Naive B cell (primary cell): ENCODE measurements at regions not wholly inside any gene's neighbourhood (a gene's known extent, or its start where the extent isn't known, plus 50 kb on each side); places are given as distances from the start of the nearest gene placed in this dataset.
A peak's percentile ranks its signal among the peaks of the same experiment; 100 is the strongest.
"Not testable (repeated sequence)": the region's sequence is repeated elsewhere in the genome, so short reads cannot be mapped to it uniquely, and the experiment has no call there.

Source experiments
- ATAC-seq, 2 donors: fragments of 150-1000 bp; cut with Tn5 transposase; 2 replicates each; pipeline ENCODE4 v1.10.0; 2021; ENCODE audit warnings: low read depth in 2 of 2, mild to moderate bottlenecking in 2 of 2, moderate library complexity in 2 of 2
- DNase-seq: peaks from one replicate; pipeline ENCODE4 v3.0.0; 2022
- H3K27ac Mint-ChIP-seq, 6 donors: one replicate each; pipeline ENCODE4 v1.8.0; 2020 to 2022; ENCODE audit warnings: mild to moderate bottlenecking in 6 of 6, mixed read lengths in 6 of 6, moderate library complexity in 5 of 6, inconsistent platforms in 2 of 6
- H3K27me3 Mint-ChIP-seq, 3 donors: one replicate each; pipeline ENCODE4 v1.8.0; 2021 to 2022; ENCODE audit warnings: mixed read lengths in 3 of 3, mild to moderate bottlenecking in 1 of 3
- H3K36me3 Mint-ChIP-seq, 2 donors: one replicate each; pipeline ENCODE4 v1.8.0; 2020 to 2022; ENCODE audit warnings: mixed read lengths in 2 of 2, inconsistent platforms in 1 of 2, mild to moderate bottlenecking in 1 of 2
- H3K4me1 Mint-ChIP-seq, 3 donors: one replicate each; pipeline ENCODE4 v1.8.0; 2020 to 2022; ENCODE audit warnings: mixed read lengths in 3 of 3, inconsistent platforms in 1 of 3, mild to moderate bottlenecking in 1 of 3, moderate library complexity in 1 of 3
- H3K4me3 Mint-ChIP-seq, 8 donors: one replicate each; pipeline ENCODE4 v1.8.0; 2020 to 2022; ENCODE audit warnings: mild to moderate bottlenecking in 8 of 8, mixed read lengths in 8 of 8, moderate library complexity in 8 of 8, inconsistent platforms in 2 of 8
- H3K9me3 Mint-ChIP-seq, 7 donors: one replicate each; pipeline ENCODE4 v1.8.0; 2020 to 2022; ENCODE audit warnings: mixed read lengths in 7 of 7, mild to moderate bottlenecking in 5 of 7, inconsistent platforms in 2 of 7, moderate library complexity in 1 of 7

DNA sequence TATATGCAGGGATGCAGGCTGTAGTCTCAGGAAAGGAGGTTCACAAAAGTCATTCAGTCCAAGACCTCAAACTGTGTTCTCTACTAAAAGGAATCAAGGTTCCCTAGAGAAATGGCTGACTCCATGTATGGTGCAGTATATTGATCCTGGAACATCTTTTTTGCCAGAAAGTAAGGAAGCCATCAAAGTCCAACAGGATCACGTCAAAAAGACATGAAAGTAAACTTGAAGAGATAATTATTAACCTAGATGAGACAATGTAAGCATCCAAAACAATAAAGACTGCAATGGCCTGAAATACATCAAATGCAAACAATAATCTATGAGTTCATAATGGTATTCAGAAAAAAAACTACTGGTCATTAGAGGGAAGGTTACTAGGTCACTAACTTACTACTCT lies 115.6 kb upstream of the FABP2 start:
- H3K9me3 Mint-ChIP-seq, H3K4me3 Mint-ChIP-seq, H3K36me3 Mint-ChIP-seq, ATAC-seq, H3K27ac Mint-ChIP-seq, H3K27me3 Mint-ChIP-seq, DNase-seq, H3K4me1 Mint-ChIP-seq: not testable (repeated sequence)

DNA sequence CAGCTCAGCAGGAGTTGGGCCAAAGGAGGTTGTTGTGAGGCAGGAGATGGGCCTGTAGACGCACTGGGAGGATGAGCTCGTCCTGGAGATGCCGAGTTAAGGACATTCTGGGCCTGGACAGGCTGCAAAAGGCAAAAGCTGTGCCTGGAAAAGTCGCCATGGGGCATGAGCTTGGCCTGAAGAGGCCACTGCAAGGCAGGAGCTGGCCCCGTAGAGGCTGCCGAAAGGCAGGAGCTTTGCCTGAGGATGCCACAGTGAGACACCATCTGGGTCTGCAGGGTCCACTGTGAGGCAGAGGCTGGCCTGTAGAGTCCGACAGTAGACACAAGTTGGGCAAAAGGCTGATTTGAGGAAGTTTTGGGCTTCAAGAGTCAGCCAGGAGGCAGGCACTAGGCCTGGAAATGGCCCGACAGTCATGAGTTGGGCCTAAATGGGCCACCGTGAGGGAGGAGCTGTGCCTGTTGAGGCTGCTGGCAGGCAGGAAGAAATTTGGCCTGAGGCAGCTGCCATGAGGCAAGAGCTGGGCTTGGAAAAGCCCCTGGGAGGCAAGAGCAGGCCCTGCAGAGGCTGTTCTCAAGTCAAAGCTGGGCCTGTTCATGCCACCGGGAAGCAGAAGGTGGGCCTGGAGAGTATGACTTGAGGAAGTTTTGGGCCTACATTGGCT lies 86.8 kb upstream of the FABP2 start:
- H3K4me3 Mint-ChIP-seq, H3K4me1 Mint-ChIP-seq, DNase-seq, H3K9me3 Mint-ChIP-seq, ATAC-seq, H3K27me3 Mint-ChIP-seq, H3K36me3 Mint-ChIP-seq: not testable (repeated sequence)
- H3K27ac Mint-ChIP-seq = peak overlapping the region in 1 of 6 donors; percentile 94

DNA sequence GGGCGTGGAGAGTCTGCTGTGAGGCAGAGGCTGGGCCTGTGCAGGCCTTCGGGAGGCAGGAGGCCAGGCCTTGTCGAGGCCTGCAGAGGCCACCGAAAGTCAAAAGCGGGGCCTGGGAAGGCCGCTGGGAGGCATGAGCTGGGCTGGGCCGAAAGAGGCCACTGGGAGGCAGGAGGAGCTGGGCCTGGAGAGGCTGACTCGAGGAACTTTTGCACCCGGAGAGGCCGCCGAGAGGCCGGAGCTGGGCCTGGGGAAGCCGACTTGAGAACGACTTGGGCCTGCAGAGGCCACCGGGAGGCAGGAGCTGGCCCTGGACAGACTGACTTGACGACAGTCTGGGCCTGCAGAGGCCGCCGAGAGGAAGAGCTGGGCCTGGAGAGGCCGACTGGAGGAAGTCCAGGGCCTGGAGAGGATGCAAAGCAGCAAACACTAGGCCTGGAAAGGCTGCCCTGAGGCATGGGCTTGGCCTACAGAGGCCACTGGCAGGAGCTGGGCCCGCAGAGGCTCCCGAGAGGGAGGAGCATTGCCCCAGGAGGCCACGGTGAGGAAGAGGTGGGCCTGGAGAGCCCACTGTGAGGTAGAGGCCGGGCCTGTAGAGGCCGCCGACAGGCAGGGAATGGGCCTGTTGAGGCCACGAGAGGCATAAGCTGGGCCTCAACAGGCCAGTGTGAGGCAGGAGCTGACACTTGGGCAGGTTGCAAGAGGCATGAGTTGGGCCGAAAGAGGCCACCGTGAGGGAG lies 85.0 kb upstream of the FABP2 start:
- not testable (repeated sequence) for H3K36me3 Mint-ChIP-seq, DNase-seq, H3K27me3 Mint-ChIP-seq, H3K4me3 Mint-ChIP-seq, H3K27ac Mint-ChIP-seq, H3K4me1 Mint-ChIP-seq, H3K9me3 Mint-ChIP-seq, ATAC-seq

DNA sequence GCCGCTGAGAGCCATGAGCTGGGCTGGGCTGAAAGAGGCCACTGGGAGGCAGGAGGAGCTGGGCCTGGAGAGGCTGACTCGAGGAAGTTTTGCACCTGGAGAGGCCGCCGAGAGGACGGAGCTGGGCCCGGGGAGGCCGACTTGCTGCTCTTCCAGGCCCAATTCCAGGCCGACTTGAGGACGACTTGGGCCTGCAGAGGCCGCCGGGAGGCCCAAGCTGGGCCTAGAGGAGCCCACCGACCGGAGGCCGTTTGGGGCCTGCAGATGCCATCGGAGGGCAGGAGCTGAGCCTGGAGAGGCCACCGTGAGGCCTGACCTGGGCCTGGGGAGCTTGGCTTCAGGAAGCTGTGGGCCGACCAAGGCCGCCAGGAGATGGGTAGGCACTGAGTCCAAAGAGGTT lies 84.1 kb upstream of the FABP2 start:
- H3K27me3 Mint-ChIP-seq, H3K4me1 Mint-ChIP-seq, H3K36me3 Mint-ChIP-seq, H3K9me3 Mint-ChIP-seq, H3K27ac Mint-ChIP-seq, H3K4me3 Mint-ChIP-seq, DNase-seq, ATAC-seq: not testable (repeated sequence)

DNA sequence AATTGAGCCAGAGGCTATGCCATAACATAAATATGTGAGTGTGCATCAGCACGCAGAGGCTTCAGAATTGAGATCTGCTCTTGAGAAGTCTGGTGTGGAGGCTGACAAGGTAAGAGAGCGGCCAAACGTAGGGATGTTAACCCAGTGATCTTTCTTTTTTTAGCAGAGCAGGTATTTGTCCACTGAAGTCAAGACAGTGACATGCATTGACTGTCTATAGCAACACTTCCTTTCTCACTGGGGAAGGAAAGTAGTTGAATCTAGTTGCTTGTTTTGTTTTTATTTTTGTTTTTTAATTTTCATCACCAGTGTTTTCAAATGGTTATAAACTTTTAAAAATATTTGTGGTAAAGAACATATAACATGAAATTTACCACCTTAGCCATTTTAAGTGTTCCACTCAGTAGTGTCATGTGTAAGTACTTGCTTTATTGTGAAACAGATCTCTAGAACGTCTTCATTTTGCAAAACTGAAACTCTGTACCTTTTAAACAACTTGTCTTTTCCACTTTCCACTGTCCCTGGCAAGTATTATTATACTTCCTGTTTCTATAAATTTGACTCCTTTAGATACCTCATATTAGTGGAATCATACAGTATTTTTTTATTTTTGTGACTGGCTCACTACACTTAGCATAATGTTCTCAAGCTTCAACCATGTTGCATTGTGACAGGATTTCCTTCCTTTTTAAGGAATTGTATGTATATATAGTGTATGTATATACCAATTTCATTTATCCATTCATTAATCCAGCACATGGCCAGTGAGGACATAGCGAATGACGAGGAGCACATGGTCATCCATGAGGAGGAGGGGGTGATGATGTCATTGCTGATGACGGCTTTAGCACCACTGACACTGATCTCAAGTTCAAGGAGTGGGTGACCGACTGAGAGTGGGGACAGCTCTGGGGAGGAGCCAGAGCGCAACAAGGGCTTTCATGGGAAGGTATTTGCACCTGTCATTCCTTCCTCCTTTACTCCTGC lies 80.7 kb upstream of the FABP2 start:
- not testable (repeated sequence) for H3K4me1 Mint-ChIP-seq, DNase-seq, ATAC-seq, H3K4me3 Mint-ChIP-seq, H3K9me3 Mint-ChIP-seq, H3K36me3 Mint-ChIP-seq, H3K27me3 Mint-ChIP-seq
- H3K27ac Mint-ChIP-seq = peak overlapping the region in 2 of 6 donors; percentile 14 to 41

DNA sequence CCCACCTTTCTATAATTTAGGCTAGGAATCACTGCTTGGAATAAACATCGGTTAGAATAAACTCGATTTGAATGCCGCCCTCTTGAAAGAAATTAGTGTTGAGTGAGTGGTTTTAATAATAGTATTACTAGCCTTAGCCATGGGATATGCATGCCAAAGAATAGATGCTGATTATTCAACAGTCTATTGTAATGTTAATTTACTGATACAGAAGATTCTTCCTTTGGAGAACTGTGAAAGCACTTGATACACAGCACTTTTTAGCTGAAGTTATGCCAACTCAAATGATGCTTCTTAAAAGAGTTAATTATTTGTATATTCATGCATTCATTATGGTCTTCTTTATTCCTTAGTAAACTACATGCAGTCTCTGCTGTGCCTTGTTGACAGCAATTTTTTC lies 73.8 kb upstream of the FABP2 start:
- H3K36me3 Mint-ChIP-seq, H3K4me1 Mint-ChIP-seq, H3K9me3 Mint-ChIP-seq, H3K27ac Mint-ChIP-seq, H3K4me3 Mint-ChIP-seq, H3K27me3 Mint-ChIP-seq, DNase-seq, ATAC-seq: not testable (repeated sequence)

DNA sequence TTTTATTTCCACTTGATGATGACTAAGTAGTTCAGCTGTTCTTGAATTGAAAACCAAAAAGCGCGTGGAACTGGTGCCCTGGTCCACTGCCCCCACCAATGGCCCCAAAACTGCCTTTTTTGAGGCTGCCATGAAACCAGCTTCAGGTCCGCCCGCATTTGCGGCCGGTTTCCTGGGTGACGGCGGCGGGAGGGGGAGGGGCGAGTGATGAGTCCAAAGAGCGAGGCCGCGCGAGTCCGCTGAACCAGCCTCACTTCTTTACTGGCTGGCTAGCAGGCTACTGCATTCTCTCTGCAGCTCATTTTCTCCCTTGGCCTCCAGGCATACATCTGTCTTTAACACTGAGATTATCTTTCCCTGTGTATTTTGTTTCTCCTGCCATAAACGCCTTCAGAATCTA lies 72.9 kb upstream of the FABP2 start:
- DNase-seq (no peak), ATAC-seq (no peak)
- Mint-ChIP-seq H3K27ac (no peak overlapping the region), H3K4me1 (no peaks in the 10 kb centered on the region), H3K36me3 (no peaks in the 10 kb centered on the region), H3K27me3 (no peaks in the 10 kb centered on the region), H3K4me3 (no peak overlapping the region), H3K9me3 (no peaks in the 10 kb centered on the region)

DNA sequence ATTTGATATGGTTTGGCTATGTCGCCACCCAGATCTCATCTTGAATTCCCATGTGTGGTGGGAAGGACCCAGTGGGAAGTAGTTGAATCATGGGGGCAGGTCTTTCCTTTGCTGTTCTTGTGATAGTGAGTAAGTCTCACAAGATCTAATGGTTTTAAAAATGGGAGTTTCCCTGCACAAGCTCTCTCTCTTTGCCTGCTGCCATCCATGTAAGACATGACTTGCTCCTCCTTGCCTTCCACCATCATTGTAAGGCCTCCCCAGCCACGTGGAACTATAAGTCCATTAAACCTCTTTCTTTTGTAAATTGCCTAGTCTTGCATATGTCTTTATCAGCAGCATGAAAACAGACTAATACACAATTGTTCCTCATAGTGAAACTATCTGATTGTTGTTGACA lies 66.9 kb upstream of the FABP2 start:
- H3K9me3 Mint-ChIP-seq, DNase-seq, H3K27ac Mint-ChIP-seq, H3K4me1 Mint-ChIP-seq, H3K36me3 Mint-ChIP-seq, ATAC-seq: not testable (repeated sequence)
- Mint-ChIP-seq H3K4me3 (peak overlapping the region in 1 of 8 donors; percentile 15), H3K27me3 (peaks cover 0 to 19% (median 0%) of the 10 kb centered on the region in 3 donors)

DNA sequence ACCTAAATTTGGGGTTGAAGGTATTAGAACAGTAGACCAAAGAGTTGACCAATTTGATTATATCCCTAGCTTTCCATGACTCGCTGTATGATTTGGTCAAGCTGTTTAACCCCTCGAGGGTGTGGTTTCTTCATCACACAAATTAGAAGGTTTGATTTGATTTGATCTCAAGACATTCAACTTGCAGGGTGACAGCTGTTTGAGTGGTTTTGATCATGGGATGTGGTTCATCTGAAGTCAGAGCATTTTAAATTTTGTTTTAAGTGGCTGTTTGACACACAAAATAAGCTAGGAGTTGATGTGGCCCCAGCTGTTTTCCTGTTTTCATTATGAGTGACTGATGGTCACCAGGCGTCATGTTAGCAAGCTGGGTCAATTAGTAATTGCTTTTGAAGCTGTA lies 52.7 kb upstream of the FABP2 start:
- ATAC-seq, H3K9me3 Mint-ChIP-seq, H3K36me3 Mint-ChIP-seq, H3K27me3 Mint-ChIP-seq, H3K4me3 Mint-ChIP-seq, DNase-seq, H3K27ac Mint-ChIP-seq: not testable (repeated sequence)
- H3K4me1 Mint-ChIP-seq = peaks cover 10 to 16% (median 14%) of the 10 kb centered on the region in 3 donors

DNA sequence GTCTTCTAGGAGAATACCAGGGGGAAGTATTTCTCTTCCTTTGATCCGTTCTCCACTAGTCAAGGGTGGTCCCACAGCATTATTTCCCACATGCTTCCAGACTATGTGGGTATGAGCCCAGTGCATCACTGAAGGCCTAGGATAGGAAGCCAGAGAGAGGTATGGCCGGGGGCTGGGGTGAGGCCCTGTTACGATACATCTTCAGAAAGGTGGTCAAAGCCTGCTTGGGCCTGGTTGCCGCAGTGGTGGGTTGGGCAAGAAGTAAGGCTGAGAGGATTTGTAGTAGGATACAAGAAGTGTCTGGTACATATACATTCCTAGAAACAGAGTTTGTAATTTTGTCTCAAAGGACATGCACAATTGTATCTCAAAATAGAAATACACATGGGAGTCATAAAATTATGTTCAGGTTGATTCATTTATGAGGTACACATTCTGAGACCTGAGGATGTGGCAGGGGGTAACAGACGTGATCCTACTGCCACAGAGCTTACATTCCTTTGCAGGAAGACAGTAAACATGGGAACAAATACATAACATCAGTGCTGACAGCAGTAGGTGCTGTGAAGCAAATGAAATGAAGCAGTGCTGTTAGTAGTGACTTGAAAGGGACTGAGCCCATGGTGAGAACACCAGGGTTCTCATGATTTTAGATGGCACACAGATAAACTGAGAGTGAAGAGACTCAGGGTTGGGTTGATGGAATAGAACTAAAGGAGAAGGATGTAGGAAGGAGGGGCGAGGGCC lies 50.6 kb upstream of the FABP2 start:
- not testable (repeated sequence) for ATAC-seq, H3K36me3 Mint-ChIP-seq, H3K27me3 Mint-ChIP-seq, H3K27ac Mint-ChIP-seq, DNase-seq, H3K9me3 Mint-ChIP-seq
- Mint-ChIP-seq H3K4me1 (peaks cover 10 to 16% (median 14%) of the 10 kb centered on the region in 3 donors), H3K4me3 (peak overlapping the region in 1 of 8 donors; percentile 44)
